ENCODE measurements at regions not wholly inside any gene's neighbourhood (a gene's known extent, or its start where the extent isn't known, plus 50 kb on each side); places are given as distances from the start of the nearest gene placed in this dataset.

- no peak for DNase-seq
Observed at GRCh38 chr1:56310945-56311344, 268.4 kb downstream of the PLPP3 start.

GRCh38 chr1:56309065-56309464 lies 270.3 kb downstream of the PLPP3 start:
- no peak for DNase-seq

GRCh38 chr1:56304975-56305374 lies 274.4 kb downstream of the PLPP3 start:
- DNase-seq: no peak

- no peak for DNase-seq
Observed at GRCh38 chr1:56303805-56304204, 275.6 kb downstream of the PLPP3 start.

- no peak for DNase-seq
Observed at GRCh38 chr1:56302878-56303277, 276.5 kb downstream of the PLPP3 start.

- no peak for DNase-seq
Observed at GRCh38 chr1:56301791-56302190, 277.6 kb downstream of the PLPP3 start.

- no peak for DNase-seq
Observed at GRCh38 chr1:56300836-56301235, 278.5 kb downstream of the PLPP3 start.

GRCh38 chr1:56298866-56299265 lies 280.5 kb downstream of the PLPP3 start:
- DNase-seq: no peak

- DNase-seq: no peak
Observed at GRCh38 chr1:56297904-56298303, 281.5 kb downstream of the PLPP3 start.

GRCh38 chr1:56297208-56297607 lies 282.2 kb downstream of the PLPP3 start:
- no peak for DNase-seq

- DNase-seq: peak; percentile 9
Observed at GRCh38 chr1:56295949-56296929, 283.1 kb downstream of the PLPP3 start.

- DNase-seq: no peak
Observed at GRCh38 chr1:56291374-56291919, 287.9 kb downstream of the PLPP3 start.

GRCh38 chr1:56289260-56289659 lies 290.1 kb downstream of the PLPP3 start:
- DNase-seq: no peak

GRCh38 chr1:56287721-56288120 lies 291.6 kb downstream of the PLPP3 start:
- no peak for DNase-seq

- DNase-seq: no peak
Observed at GRCh38 chr1:56286956-56287355, 292.4 kb downstream of the PLPP3 start.

- DNase-seq: no peak
Observed at GRCh38 chr1:56286506-56286905, 292.9 kb downstream of the PLPP3 start.

GRCh38 chr1:56285554-56286402 lies 293.6 kb downstream of the PLPP3 start:
- no peak for DNase-seq

GRCh38 chr1:56284928-56285327 lies 294.4 kb downstream of the PLPP3 start:
- DNase-seq: no peak

- DNase-seq: no peak
Observed at GRCh38 chr1:56278061-56278460, 301.3 kb downstream of the PLPP3 start.

- no peak for DNase-seq
Observed at GRCh38 chr1:56268519-56269140, 310.7 kb downstream of the PLPP3 start.

GRCh38 chr1:56267611-56268010 lies 311.8 kb downstream of the PLPP3 start:
- no peak for DNase-seq

GRCh38 chr1:56266359-56266758 lies 313.0 kb downstream of the PLPP3 start:
- DNase-seq: no peak

GRCh38 chr1:56265216-56265615 lies 314.1 kb downstream of the PLPP3 start:
- DNase-seq: no peak

Data from NCI-H2171 treated with DMSO at 0.1 percent for 48 hours (cell line).